NCI-H2196 treated with DMSO at 0.1 percent for 48 hours (cell line): ENCODE measurements at regions not wholly inside any gene's neighbourhood (a gene's known extent, or its start where the extent isn't known, plus 50 kb on each side); places are given as distances from the start of the nearest gene placed in this dataset.
"Not testable (repeated sequence)": the region's sequence is repeated elsewhere in the genome, so short reads cannot be mapped to it uniquely, and the experiment has no call there.

Source experiments
- DNase-seq: peaks from one replicate; lab custom pipeline; 2025; ENCODE audit not compliant: unreplicated experiment; lab: John Stamatoyannopoulos, UW

DNA sequence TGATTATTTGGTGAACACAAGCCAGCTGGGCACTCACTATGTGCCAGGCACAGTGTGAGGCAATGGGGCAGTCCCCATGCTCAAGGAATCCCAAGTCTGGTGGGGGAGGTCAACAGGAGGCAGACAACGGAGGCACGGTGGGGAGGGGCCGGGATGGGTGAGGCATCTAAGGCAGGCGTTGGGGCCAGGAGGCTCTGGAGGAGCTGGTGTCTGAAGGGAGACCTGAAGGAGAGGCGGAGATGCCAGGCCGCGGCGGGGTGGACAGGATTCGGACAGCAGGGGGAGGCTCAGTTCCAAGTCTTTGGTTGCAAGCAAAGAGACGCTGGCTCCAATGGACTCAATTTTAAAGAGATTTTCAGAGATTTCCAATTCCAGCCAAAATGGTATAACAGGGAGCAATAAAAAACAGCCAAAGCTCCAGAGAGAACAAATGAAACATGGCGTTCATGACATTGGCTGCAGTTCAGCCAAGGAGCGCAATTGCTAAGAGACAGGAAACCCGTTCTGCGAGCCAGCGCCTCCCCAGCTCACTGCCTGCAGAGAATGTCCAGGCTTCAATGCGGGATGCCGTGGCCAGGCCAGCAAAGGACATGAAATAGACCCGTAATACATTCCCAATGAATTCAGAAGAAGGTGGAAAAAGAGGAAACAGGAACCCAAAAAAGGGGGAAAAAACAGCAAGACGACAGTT, 105.2 kb upstream of the LRPAP1 start:
- DNase-seq = no peak

DNA sequence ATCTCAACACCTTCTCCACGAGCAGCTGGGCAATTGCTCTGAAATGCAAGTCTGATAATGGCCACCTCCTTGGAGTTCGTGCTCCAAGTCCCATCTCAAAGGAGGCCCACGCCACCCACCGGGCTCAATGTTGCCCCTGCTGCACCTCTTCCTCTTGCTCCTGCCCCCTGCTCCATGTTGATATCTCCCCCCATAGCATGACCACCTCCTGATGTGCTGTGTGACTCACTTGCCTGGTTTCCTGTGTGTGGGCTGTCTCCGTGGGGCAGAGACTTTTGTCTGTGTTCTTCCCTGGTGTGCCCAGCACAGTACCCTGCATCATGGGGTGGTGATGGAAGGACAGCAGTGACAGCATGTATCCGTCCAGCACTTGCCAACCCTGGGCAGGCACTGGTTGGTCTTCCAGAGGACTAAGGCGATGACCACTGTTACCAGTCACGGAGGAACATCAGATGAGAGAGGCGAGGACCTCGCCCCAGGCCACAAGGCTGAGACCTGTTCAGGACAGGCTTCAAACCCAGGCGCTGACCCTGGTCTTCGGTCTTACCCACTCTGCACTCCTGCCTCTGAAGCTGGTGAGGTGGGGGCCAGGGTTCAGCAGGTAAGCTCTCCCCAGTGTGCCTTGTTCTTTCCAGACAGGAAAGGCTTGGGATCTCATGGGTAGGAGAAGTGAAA, 104.6 kb upstream of the LRPAP1 start:
- no peak for DNase-seq

DNA sequence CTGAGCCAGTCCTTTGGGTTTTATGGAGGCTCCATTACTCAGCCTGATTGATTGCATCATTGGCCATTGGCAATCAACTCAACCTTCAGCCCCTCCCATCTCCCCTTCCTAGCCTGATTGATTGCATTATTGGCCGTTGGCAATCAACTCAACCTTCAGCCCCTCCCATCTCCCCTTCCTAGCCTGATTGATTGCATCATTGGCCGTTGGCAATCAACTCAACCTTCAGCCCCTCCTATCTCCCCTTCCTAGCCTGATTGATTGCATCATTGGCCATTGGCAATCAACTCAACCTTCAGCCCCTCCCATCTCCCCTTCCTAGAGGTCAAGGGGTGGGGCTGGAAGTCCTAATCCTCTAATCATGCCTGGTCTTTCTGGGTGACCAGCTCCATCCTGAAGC, 103.8 kb upstream of the LRPAP1 start:
- not testable (repeated sequence) for DNase-seq

DNA sequence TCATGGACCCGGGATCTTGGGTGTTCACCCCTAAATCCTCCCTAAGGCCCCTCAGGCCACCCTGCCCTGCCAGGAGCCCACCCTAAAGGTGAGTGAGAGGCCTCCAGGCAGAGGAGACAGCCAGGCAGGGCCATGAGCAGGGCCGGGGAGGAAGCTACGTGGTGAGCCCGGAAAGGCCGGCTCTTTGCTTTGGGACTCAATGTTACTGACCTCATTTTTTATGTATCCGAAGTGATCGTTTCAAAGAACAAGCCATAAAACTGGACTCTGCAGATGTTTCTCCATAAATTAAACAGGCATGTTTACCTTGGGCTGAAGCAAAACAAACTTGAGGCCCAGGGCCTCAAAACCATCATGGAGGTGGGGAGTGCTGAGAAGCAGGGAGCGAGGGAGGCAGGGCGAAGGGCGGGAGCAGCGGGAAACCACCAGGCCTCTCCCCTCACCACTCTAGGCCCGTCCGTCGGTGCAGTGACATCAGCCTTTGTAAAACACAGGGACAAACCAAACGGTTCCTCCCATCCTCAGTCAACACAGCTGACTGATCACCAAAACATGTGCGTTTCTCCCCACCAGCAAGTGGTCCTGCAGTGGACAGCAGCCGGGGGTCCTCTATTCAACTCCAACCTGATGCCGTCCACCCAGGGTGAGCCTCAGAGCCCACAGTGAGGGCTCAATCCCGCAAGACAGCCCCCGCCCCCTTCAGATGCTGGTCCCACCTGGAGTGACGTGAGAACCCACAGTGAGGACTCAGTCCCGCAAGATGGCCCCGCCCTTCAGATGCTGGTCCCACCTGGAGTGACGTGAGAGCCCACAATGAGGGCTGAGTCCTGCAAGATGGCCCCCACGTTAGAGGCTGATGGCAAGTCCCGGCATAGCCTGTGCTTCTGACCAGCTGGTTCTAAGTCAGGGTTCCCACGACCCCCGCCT, 102.9 kb upstream of the LRPAP1 start:
- DNase-seq = no peak

DNA sequence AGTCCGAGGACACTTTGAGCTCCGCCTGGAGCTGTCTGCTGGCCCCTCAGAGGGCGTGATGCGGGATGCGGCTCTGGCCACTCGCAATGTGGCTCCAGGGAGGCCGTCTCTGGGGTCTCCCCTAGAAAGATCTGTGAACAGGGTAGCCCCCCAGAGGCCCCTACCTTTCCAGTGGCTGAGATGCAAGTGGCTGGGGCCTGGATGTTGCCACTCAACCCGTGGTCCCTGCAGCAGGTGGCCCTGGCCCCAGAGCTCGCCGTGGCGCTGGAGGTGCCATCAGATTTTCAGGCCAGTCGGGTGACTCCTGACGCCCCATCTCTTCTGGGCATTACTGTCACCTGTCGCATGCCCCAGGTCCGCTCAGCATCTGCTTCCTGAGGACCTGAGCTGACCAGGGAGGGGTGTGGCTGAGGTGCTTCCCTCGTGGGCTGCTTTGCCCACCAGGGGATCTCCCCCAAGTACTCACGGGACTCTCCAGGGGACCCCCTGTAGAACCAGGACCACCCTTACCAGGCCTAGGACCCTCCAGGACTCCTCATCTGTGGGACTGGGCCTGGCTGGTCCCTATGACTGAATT, 102.1 kb upstream of the LRPAP1 start:
- no peak for DNase-seq

DNA sequence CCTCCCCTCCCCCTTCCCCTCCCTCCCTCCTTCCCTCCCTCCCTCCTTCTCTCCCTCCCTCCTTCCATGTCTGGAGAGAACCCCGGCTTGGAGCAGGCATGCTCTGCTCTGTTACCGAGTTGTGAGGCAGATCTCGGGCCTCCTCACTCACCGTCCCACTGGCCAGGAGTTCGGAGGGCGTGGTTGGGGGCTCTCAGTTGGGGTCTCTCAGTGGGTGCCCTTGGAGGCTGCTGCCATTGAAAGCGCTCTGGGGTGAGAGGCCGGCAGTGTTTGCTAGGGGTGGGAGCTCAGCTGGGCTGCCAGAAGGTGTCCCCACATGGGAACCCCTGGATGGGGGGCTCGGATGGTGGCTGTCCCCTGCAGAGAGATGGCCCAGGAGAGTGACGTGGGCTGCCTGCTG, 101.1 kb upstream of the LRPAP1 start:
- DNase-seq = not testable (repeated sequence)

DNA sequence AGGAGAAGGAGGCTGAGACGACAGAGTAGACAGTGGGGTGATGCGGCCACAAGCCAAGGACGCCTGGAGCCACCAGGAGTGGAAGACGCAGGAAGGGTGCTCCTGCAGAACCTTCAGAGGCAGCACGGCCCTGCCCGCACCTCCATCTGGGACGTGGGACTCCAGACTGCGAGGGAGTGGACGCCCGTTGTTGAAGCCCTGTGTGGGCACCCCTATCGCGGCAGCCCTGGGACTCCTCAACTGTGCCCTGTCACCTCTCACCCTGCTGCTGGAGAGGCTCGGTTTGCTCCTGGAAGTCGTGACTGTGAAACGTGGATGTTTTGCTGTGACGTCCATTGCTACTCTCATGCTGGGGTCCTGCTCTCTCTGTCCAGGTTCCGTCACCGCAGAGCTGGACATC, 100.6 kb upstream of the LRPAP1 start:
- DNase-seq = not testable (repeated sequence)

DNA sequence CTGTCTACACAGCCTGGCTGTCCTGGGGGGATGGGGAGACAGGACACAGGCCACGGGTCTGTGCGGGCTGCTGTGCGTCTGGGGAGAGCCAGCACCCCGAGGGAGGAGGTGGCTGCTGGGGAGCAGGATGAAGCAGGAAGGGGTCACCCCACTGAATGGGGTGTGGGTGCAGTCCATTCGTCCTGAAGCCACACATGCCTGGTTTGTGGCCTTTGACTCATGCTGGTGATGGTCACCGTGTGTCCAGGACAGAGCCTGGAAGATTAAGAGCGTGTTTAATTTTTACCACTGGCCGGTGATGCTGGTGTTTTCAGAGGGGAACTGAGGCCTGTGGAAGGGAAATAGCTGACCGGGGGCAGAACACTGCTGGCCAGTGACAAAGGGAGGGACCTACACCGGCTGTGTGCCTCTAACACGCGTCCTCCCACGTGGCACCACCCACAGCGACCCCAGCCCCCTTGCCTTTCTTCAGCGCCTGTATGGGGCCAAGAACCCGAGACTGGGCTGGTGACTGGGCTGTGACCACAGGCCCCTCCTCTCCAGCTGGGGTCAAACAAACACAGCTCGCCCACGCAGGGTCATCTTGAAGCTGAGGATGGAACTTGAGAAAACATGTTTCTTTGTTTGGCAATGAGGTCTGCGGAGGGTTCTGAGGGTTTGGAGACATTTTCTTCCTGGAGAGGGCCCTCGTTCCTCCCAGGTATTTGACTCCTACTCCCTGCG, 99.5 kb upstream of the LRPAP1 start:
- DNase-seq = not testable (repeated sequence)

DNA sequence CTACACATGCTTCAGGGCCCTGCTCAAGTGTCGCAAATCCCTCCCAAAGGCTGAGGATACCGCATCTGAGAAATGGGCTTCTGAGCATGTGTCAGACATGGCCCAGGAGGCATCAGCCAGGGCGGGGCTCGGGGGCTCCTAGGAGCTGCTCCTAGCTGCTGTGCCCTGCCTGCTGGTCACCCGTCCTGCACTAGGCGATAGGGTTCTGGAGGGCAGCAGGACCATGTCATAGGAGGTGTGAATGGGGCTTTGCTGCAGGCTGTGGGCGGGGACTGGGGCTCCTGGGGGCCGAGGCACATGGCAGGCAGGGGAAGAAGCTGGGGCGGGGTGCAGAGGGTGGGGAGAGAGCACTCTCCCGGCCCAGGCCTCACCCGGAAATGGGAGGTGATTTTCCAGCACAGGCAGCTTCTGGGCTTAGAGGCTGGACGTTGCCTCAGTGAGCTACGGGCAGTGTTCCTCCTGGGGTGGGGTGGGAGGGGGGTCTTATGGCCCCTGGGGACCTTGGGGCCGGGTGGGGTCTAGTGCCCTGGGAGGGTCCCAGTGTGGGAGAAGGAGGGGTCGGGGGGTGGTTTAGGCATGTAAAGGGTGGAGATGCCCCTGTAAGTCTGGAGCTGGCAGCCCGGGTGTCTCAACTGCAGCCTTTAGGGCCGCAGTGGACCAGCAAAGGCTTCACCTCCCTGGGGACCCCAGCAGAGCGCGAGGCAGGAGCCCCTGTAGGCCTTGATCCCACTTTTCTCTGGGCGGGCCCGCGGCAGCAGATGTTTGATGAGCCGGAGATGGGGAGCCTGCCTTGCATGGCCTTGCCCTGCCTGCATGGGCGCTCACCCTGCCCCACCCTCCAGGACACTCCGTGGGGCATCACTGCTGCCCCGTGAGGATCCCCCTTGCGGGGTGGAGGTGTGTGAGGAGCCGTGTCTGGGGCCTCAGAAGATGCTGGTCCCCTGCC, 98.6 kb upstream of the LRPAP1 start:
- DNase-seq = no peak

DNA sequence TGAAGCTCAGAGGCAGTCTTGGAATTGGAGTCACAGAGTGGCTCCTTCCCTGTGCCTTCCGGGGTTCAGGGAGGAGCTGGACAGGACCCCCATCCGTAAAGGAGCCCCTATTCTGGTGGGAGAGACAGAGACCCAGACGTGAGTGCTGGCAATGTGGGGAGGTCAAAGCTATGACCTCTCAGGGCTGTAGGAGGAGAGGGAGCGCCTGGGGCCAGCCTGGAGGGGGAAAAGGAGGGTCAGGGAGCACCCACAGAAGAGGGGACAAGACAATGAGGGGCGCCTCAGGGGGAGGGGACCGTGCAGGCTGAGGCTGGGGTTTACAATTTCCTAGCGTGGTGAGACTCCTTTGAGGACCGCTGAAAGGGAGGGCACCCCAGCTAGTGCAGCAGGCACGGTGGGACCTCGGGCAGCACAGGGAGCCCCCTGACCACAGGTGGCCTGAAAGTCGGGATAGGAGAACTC, 97.9 kb upstream of the LRPAP1 start:
- DNase-seq = no peak

DNA sequence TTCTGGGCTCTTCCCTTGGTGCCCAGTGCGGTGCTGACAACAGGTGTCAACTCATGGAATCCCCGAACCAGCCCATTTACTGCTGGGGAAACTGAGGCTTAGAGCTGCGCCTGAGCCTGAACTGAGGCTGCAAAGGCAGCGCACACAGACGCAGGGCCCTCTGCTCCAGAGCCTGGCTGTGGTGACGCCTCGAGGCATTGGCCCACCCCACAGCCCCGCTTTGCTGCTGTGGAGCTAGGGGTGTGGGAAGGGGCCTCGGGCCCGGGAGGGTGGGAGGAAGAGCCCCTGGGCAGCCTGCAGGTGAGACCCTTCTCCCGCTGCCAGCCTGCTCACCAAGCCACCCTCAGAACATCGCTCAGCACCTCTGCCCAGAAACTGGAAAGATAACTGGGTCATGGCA, 97.4 kb upstream of the LRPAP1 start:
- no peak for DNase-seq

DNA sequence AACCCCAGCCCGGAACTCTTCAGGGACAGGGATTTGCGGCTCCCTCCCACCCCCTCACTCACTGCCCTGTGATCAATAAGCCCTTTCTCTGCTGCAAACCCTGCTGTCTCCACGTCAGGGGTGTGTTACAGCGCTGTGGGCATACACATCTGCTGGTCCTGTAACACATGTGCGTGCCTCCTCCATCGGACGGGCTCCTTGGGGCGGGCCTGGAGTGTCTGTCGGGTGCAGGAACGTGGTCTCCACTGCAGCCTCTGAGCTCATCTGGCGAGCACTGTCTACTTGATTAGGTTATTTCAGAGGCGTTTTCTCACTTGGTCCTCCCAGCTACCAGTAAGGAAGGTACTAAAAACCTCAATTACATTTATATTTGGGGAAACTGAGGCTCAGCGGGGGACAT, 97.0 kb upstream of the LRPAP1 start:
- DNase-seq = not testable (repeated sequence)

DNA sequence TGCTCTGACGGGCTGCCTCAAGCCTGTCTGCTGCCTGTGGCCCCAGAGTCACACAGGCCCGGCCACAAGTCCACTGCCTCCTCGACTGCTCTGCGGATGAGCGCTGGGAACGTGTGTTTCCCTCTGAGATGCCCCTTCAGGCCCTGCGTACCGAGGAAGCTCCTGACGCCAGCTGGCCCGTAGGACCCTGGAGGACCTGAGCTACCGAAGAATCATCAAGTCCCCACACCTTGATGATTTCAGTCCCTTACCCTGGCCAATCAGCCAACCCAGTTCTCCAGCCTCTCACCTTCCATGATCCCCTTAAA, 96.6 kb upstream of the LRPAP1 start:
- no peak for DNase-seq

DNA sequence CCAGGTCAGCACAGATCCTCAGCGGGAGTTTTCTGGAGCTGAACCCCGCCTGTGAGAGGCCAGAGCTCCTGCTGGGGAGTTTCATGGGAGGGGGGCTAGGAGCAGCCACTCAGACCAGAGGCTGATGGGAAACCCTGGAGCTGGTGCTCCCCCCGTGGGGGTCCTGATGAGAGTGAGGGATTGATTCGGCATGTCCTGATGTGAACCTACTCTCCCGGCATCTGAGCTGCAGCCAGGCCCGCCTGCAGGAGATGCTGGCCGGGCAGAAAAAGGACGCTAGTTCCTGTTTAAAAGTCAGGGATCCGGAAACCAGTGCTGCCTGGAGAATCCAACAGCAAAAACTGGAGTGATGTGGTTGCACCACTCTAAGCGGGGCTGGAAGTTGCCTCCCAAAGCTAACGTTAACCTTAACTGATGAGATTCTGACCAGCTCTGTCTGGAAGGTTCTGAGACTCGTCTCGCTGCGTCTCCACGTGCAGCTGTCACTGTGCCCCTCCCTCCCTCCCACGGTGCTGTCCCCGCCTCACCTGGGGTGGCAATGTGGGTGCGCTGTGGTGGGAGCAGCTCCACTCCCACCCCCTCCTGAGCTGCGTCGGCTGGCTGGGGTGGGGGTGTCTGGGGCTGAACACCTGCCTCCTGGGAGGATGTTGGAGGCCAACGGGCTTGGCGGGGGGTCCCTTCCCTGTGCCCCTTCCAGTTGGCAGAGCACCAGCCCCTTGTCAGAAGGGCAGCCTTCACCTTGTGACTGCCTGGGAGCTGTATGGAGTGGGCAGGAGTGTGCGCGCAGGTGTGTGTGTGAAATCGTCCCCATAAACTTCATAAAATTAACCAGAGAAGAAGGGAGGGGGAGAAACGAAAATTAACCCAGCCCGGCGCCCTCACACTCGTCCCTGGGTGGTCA, 96.0 kb upstream of the LRPAP1 start:
- not testable (repeated sequence) for DNase-seq

DNA sequence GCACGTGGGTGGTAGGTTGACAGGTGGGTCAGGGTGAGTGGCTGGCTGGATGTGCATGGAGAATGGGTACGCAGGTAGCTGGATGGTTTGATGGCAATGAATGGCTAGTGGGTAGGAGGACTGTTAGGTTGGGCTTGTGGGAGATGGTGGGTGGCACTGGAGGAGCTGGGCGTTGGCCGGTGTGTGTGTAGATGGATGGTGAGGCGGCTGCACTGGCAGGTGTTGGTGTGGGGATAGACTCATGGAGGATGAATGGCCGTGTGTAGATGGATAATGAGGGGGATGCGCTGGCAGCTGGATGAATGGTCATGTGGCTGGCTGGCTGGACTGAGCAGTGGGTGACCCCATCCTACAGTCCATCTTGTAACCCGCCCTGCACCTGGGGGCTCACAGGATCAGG, 95.2 kb upstream of the LRPAP1 start:
- not testable (repeated sequence) for DNase-seq

DNA sequence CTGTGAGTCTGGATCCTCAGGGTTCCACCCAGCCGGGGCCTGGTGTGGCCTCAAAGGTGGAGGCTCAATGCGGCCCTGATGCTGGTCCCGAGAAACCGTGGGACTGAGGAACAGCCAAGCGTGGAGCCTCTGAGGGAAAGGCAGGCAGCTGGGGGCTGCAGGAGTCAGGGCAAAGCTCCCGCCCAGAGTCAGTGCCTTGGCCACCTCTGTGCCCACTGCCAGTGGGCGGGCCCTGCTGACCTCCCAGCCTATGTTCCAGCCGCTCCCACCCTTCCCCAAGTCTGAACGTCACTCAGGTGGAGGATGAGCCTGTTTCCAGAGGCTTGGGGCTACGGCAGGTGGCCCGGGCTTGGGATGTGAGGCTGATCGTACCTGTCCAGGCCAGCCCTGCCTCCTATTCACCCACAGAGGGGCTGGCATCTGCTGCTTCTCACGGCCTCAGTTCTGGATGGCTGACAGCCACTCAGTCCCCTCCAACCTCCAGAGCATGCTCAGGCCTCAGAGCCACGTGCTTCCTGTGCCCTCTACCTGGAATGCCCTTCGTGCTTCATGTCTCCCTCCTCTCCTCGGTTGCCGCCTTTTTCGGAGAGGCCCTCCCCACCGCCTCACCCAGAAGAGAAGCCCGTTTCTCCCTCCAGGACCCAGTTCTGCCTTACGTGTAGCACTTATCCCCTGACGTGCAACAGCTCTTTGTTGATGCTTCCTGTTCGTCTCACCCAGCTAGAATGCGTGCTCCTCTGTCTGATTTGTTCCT, 94.1 kb upstream of the LRPAP1 start:
- not testable (repeated sequence) for DNase-seq

DNA sequence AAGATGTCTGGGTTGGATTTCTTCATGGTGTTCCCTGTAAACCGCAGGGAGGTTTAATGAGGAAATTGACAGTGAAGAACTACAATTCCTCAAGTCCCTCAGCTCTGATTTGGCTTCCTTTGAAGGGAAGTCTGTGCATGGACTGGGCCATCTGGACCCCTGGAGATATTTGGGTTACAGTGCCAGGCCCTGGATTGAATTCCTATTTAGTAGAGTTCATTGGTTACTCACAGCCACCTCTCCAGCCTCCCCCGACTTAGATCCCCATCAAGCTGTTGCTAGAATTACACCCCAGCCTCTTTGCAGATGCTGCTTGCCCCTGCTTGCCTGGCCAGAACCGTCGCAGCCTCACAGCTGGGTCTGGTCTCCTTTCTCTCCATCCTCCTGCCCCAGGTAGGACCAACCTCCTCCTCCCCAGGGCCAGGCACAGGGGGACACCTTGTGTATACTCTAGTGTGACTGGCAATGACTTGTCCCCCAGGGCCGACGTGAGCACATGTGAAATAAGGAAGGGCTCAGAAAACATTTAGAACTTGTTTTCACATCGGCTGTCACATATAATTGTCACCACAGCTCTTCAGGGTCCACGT, 93.2 kb upstream of the LRPAP1 start:
- DNase-seq = not testable (repeated sequence)
